Tibial nerve (tissue), 4 donors: ENCODE measurements at regions not wholly inside any gene's neighbourhood (a gene's known extent, or its start where the extent isn't known, plus 50 kb on each side); places are given as distances from the start of the nearest gene placed in this dataset.

Experiments
- DNase-seq, 2 donors: peaks; one replicate each; pipeline ENCODE4 v3.0.0-alpha.2; 2019; ENCODE audit warnings: low spot score in 2 of 2
- H3K27ac ChIP-seq, 4 donors: fragments of 200-600 bp; sonication (generic) in 3 of 4; one replicate each; pipeline ENCODE4 v1.5.1; 2017 to 2019; ENCODE audit warnings: mild to moderate bottlenecking in 1 of 4
- H3K27me3 ChIP-seq, 2 donors: fragments of 200-600 bp; sonication (generic) in 1 of 2; one replicate each; pipeline versions ENCODE4 v1.5.1 to v1.6.0; 2017 to 2019
- H3K36me3 ChIP-seq, 3 donors: fragments of 200-600 bp; sonication (generic); one replicate each; pipeline ENCODE4 v1.5.1; 2018 to 2019
- H3K4me1 ChIP-seq, 4 donors: fragments of 200-600 bp; sonication (generic) in 3 of 4; one replicate each; pipeline ENCODE4 v1.5.1; 2017 to 2019
- H3K4me3 ChIP-seq, 4 donors: fragments of 200-600 bp; sonication (generic) in 3 of 4; one replicate each; pipeline ENCODE4 v1.5.1; 2017 to 2019; ENCODE audit warnings: mild to moderate bottlenecking in 1 of 4, moderate library complexity in 1 of 4
- H3K9me3 ChIP-seq, 4 donors: fragments of 200-600 bp; sonication (generic) in 3 of 4; one replicate each; pipeline ENCODE4 v1.5.1; 2017 to 2019
- CTCF ChIP-seq, 5 experiments: fragments of 200-600 bp in 3 of 5; fragments of 450-650 bp in 2 of 5; sonication (generic) in 3 of 5; IDR thresholded peaks; one replicate each; pipeline ENCODE4 v1.5.1; 2016 to 2019; ENCODE audit warnings: antibody characterized with exemption in 5 of 5, mild to moderate bottlenecking in 3 of 5, moderate library complexity in 2 of 5
- EP300 ChIP-seq, 2 donors: sonication (generic); formaldehyde crosslinking; IDR thresholded peaks; one replicate each; pipeline ENCODE4 v1.6.1; 2017; ENCODE audit warnings: antibody characterized with exemption in 2 of 2, mild to moderate bottlenecking in 1 of 2
- POLR2A ChIP-seq, 2 donors: fragments of 450-650 bp; IDR thresholded peaks; one replicate each; pipeline ENCODE4 v1.6.1; 2017; ENCODE audit warnings: antibody characterized with exemption in 2 of 2, mild to moderate bottlenecking in 2 of 2, moderate library complexity in 2 of 2
- whole genome bisulfite sequencing, 2 donors: methylation state at CpG; one replicate each; pipeline ENCODE4 v1.1.5; 2018; 5-methylcytosine and 5-hydroxymethylcytosine counted together

DNA sequence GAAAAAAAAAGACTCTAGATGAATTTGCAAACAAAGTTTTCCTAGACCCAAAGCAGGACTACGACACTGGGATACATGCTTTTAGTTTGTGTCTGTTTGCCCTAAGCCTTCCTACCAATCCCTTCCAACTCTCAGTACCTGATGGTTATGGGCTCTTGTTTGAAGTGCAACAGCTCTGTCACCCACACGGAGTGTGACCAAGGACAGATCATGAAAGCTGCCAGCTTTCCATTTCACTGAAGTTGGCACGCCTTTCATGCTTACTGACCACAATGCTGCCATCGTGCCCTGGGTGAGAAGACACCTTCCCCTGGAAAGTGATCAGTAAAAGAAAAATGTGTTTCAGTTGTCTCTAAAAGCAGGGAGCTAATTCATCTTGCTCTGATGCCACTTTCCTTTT is 312.5 kb upstream of the PTBP2 start:
- H3K4me3 ChIP-seq: no peak overlapping the region
- no peaks in the 10 kb centered on the region for H3K4me1 ChIP-seq
- WGBS, 2 donors: 80 to 81% methylated on average over 4 of the region's 4 CpGs
- H3K9me3 ChIP-seq: no peaks in the 10 kb centered on the region
- no peaks in the 10 kb centered on the region for H3K27me3 ChIP-seq
- DNase-seq: no peak
- no peak overlapping the region for H3K27ac ChIP-seq
- no peaks in the 10 kb centered on the region for H3K36me3 ChIP-seq
- TF ChIP-seq POLR2A (IDR thresholded peaks at IDR 0.05): no peak
- no peak for TF ChIP-seq EP300 (IDR thresholded peaks at IDR 0.05)
- TF ChIP-seq CTCF (IDR thresholded peaks at IDR 0.05): no peak

GRCh38 chr1:96409689-96410088 is 311.9 kb upstream of the PTBP2 start:
- WGBS, 2 donors: 74 to 81% methylated on average over 3 of the region's 3 CpGs
- Histone ChIP-seq H3K36me3 (no peaks in the 10 kb centered on the region), H3K4me3 (no peak overlapping the region), H3K27me3 (no peaks in the 10 kb centered on the region), H3K9me3 (no peaks in the 10 kb centered on the region), H3K4me1 (no peaks in the 10 kb centered on the region), H3K27ac (no peak overlapping the region)
- no peak for TF ChIP-seq CTCF (IDR thresholded peaks at IDR 0.05)
- no peak for TF ChIP-seq POLR2A (IDR thresholded peaks at IDR 0.05)
- TF ChIP-seq EP300 (IDR thresholded peaks at IDR 0.05): no peak
- DNase-seq: no peak

GRCh38 chr1:96411006-96411405 is 310.6 kb upstream of the PTBP2 start:
- 75 to 91% methylated on average over 2 of the region's 2 CpGs for WGBS, 2 donors

DNA sequence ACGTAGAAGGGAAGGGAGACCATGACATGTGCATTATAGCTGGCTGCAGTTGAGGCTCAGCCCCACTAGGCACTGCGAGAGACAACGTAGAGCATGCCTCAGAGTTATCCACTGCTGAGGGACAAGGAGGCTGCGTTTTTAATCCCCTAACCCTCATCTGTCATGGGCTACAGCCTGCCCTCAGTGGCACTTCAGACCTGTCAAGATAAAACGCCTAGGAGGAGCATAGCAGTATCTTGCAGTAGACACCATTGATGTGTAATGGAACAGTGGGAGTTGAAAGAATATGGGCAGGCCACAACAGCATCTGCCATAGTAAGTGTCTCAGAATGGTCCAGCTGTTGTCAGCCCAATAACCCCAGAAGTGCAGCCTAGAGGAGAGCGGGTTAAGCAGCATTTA is 307.0 kb upstream of the PTBP2 start:
- 84 to 87% methylated on average over 6 of the region's 6 CpGs for WGBS, 2 donors

More at GRCh38 chr1:96411006-96411405, 310.6 kb upstream of the PTBP2 start:
- H3K27ac ChIP-seq: no peak overlapping the region
- no peaks in the 10 kb centered on the region for H3K9me3 ChIP-seq
- TF ChIP-seq CTCF (IDR thresholded peaks at IDR 0.05) (no peak), EP300 (IDR thresholded peaks at IDR 0.05) (no peak), POLR2A (IDR thresholded peaks at IDR 0.05) (no peak)
- no peak overlapping the region for H3K4me3 ChIP-seq
- H3K4me1 ChIP-seq: no peaks in the 10 kb centered on the region
- DNase-seq: no peak
- no peaks in the 10 kb centered on the region for H3K36me3 ChIP-seq
- H3K27me3 ChIP-seq: no peaks in the 10 kb centered on the region

DNA sequence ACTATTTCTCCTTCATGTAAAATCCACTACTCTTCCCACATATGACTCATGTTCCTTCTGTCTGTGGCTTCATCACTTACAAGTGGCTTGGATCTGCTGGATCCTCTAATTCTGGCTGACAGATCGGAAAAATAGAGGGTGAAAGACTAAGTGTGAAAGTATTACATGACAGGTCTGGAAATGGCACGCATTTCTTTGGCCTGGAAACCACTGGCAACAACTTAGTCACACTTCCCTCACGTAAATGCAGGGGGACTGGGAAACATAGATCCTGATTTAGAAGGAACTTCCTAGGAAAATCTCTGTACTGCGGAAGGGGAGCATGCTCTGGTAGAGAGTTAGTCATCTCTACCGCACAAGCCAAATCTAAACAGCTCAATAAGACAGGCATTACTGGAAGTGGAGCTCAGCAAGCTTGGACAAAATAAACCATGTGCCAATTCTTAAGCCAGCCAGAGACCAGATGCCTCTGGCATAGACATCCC is 305.4 kb upstream of the PTBP2 start:
- H3K9me3 ChIP-seq: no peaks in the 10 kb centered on the region
- peak overlapping the region in 1 of 4 donors; percentile 48 for H3K27ac ChIP-seq
- peak in 1 of 2 donors; percentile 22 for DNase-seq
- H3K4me3 ChIP-seq: no peak overlapping the region
- WGBS, 2 donors: 82 to 86% methylated on average over 5 of the region's 5 CpGs
- H3K27me3 ChIP-seq: no peaks in the 10 kb centered on the region
- no peaks in the 10 kb centered on the region for H3K4me1 ChIP-seq
- TF ChIP-seq POLR2A (IDR thresholded peaks at IDR 0.05) (no peak), EP300 (IDR thresholded peaks at IDR 0.05) (peak in 1 of 2 donors; percentile 69)
- no peaks in the 10 kb centered on the region for H3K36me3 ChIP-seq

More for the DNA sequence above, 307.0 kb upstream of the PTBP2 start:
- no peaks in the 10 kb centered on the region for H3K36me3 ChIP-seq
- H3K4me3 ChIP-seq: no peak overlapping the region
- TF ChIP-seq POLR2A (IDR thresholded peaks at IDR 0.05) (no peak), CTCF (IDR thresholded peaks at IDR 0.05) (no peak), EP300 (IDR thresholded peaks at IDR 0.05) (no peak)
- H3K27ac ChIP-seq: no peak overlapping the region
- H3K9me3 ChIP-seq: no peaks in the 10 kb centered on the region
- DNase-seq: no peak
- H3K27me3 ChIP-seq: no peaks in the 10 kb centered on the region
- no peaks in the 10 kb centered on the region for H3K4me1 ChIP-seq
